MM.1S (cell line): ENCODE measurements at regions not wholly inside any gene's neighbourhood (a gene's known extent, or its start where the extent isn't known, plus 50 kb on each side); places are given as distances from the start of the nearest gene placed in this dataset.

Experiments
- EZH2 ChIP-seq: fragments of 300-600 bp; sonication (generic); optimal IDR thresholded peaks from 2 replicates; pipeline ENCODE3; 2017; ENCODE audit warnings: low read depth, mild to moderate bottlenecking, antibody characterized with exemption, low read length, mixed read lengths
- TF ChIP-seq, protein P1 (sequence below): fragments of 300-600 bp; sonication (generic); IDR thresholded peaks from 2 replicates; pipeline ENCODE4 v1.5.1; 2016; ENCODE audit warnings: antibody characterized with exemption, low read length, mixed read lengths

DNA sequence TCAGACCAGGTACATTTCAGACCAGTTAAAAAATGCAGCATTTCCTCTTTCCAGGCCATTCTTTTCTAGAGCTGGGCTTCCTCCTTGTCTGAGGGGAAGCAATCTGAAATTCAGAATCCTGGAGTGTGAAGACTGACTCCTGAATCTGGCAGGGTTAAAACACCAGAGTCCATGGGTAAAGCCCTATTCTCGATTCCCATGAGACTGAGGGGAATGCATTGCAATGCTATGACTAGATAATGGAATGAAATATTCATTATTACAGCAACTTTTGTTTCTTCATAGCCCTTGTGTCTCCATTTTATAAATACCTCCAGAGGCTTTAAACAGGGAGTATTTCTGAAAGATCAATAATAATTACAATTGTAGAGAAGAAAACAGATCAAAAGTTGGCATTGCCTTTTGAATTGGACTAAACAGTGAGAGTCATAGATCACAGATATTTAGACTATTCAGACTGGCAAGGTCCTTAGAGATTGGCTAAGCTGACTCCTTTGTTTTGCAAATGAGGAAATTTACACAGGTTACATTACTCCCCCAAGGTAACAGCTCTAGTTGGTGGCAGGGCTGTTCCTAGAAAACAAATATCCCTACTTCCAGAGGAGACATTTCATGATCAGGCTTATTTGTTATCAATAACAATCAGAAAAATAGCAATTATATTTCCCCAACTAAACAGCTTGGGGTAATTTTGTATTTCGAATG, 632.6 kb upstream of the KIRREL3 start:
- TF ChIP-seq, protein P1, sequence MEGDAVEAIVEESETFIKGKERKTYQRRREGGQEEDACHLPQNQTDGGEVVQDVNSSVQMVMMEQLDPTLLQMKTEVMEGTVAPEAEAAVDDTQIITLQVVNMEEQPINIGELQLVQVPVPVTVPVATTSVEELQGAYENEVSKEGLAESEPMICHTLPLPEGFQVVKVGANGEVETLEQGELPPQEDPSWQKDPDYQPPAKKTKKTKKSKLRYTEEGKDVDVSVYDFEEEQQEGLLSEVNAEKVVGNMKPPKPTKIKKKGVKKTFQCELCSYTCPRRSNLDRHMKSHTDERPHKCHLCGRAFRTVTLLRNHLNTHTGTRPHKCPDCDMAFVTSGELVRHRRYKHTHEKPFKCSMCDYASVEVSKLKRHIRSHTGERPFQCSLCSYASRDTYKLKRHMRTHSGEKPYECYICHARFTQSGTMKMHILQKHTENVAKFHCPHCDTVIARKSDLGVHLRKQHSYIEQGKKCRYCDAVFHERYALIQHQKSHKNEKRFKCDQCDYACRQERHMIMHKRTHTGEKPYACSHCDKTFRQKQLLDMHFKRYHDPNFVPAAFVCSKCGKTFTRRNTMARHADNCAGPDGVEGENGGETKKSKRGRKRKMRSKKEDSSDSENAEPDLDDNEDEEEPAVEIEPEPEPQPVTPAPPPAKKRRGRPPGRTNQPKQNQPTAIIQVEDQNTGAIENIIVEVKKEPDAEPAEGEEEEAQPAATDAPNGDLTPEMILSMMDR = no peak
- no peak for TF ChIP-seq EZH2
